ENCODE measurements at regions not wholly inside any gene's neighbourhood (a gene's known extent, or its start where the extent isn't known, plus 50 kb on each side); places are given as distances from the start of the nearest gene placed in this dataset.

- TF ChIP-seq CTCF (IDR thresholded peaks at IDR 0.05) (no peak), POLR2A (IDR thresholded peaks at IDR 0.05) (no peak)
These were observed 160.0 kb downstream of the GALC start for GRCh38 chr14:87833026-87833425.

Data from right lobe of liver (tissue), 4 donors.